HG03469 (cell line): ENCODE measurements at regions not wholly inside any gene's neighbourhood (a gene's known extent, or its start where the extent isn't known, plus 50 kb on each side); places are given as distances from the start of the nearest gene placed in this dataset.
"Not testable (repeated sequence)": the region's sequence is repeated elsewhere in the genome, so short reads cannot be mapped to it uniquely, and the experiment has no call there.

Source experiments
- ATAC-seq: cut with Tn5 transposase; IDR thresholded peaks from one replicate; pipeline ENCODE4 v1.9.1; 2021; ENCODE audit warnings: mild to moderate bottlenecking, moderate library complexity, moderate number of reproducible peaks; ENCODE audit not compliant: unreplicated experiment

DNA sequence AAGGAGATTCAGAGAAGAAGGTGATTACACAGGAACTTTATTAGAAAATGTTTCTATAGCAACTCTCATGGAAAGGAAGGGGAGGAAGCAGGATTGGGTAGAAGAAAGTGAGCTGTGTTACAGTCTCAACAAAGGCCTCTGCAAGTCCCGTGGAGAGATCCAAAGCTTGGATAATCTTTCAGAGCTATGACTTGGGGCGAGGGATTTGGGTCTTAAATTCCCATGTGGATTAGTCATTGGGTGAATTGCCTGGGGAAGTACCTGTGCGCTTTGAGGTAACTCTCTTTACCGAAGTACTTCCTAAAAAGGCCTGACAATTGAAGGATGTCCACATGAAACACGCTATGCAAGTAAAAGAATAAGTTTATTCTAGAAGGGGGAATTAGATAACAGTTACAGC is 133.8 kb upstream of the ANKRD50 start:
- ATAC-seq = no peak

DNA sequence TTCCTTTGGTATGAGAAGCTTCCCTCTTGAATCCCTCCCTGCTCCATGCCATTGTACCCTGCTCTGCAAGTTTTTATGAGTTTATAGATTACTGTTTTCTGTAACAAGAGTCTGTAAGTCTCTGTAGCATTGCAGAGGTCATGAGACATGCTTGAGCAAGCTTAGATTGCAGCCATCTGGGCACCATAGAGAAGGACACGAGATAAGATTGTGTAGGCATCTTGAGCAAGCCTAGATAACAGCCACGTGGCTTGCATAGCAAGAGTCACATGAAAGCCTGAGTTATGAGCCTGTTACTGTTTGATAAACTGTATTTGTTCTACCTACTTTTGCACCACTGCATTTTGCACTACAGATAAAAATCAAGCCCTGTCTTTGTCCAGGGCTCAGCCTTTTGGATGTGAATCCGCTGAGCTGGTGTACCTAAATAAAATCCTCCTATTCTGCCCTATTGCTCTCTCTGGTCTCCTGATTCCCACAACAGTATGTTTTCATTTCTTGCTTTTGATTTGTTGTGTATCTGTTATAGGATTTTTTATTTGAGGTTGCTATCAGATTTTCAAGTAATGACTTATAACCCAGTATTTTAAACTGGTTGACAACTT is 127.4 kb upstream of the ANKRD50 start:
- no peak for ATAC-seq

DNA sequence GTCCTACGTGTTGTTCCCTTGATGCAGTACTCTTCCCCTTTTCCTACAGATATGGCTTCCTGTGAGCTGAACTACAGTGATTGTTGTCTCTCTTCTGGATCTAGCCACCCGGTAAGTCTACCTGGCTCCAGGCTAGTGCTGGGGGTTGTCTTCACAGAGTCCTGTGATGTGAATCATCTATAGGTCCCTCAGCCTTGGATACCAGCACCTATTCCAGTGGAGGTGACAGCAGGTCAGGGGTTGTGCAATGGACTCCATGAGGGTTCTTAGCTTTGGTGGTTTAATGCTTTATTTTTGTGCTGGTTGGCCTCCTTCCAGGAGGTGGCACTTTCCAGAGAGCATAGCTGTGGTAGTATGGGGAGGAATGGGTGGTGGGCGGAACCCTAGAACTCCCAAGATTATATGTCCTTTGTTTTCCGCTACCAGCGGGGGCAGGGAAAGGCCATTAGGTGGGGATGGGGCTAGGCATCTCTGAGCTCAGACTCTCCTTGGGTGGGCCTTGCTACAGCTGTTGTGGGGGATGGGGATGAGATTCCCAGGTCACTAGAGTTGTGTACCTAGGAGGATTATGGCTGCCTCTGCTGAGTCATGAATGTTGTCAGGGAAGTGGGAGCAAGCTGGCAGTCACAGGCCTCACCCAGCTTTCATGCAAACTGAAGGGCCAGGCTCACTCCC is 121.4 kb upstream of the ANKRD50 start:
- no peak for ATAC-seq

DNA sequence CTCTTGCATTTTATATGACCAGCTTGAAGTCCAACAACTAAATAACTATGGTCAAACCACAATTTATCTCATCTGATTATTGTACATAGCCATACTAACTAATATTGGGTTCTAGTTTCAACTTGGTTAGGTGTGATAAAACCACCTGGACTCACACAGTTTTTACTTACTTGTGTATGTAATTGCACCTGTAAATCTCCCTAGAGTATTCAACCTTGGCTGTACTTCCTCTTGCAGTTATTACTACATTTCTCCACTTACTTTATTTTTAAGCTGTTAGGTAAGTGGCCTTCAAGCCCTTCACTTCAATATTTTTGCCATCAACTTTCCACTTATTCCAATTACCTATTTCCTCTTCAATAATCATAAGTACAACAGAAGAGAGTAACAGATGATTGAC is 115.8 kb upstream of the ANKRD50 start:
- no peak for ATAC-seq

DNA sequence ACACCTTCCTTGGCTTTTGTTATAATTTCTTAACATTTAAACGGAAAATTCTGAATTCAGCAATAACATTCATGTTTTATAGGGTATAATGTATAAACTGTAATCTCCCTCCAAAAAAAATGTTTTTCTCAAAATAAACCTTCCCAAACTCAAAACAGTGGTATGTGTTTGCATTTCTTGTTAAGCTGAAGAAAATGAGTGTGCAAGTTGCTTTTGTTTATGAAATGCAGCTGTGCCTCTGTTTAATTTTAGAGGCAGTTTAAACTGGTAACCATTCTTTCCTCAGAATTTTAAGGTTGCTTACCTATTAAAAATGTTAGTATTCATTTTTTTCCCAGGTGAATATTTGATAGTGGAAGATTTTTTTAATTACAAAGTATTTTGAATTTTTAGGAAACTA is 105.0 kb upstream of the ANKRD50 start:
- ATAC-seq = no peak

DNA sequence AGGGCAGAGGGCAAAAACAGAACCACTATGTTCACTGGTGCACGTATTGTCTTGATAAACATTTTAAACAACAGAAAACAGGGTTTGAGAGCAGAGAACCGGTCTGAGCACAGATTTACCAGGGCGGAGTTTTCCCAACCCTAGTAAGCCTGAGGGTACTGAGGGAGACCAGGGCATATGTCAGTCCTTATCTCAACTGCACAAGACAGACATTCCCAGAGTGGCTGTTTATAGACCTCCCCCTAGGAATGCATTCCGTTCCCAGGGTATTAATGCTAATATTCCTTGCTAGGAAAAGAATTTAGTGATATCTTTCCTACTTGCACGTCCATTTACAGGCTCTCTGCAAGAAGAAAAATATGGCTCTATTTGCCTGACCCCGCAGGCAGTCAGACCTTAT is 99.7 kb upstream of the ANKRD50 start:
- ATAC-seq = not testable (repeated sequence)

DNA sequence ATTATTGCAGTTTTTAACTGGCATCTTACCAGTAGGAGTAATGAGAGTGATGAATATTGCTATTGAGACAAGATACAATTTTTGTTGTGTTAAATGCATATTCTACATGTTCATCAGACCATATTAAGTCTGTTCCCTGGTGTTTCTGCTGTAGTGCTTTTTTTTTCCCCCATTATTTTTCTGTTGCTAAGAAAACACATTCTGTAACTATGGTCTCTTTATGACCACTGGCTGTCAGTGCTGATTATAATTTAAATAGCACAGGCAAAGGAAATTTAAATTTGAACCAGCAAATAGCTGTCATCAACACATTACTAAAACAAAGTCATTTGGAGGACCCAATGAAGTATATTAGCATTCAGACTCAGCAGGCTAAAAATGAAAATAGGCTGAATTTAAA is 98.3 kb upstream of the ANKRD50 start:
- ATAC-seq = no peak

DNA sequence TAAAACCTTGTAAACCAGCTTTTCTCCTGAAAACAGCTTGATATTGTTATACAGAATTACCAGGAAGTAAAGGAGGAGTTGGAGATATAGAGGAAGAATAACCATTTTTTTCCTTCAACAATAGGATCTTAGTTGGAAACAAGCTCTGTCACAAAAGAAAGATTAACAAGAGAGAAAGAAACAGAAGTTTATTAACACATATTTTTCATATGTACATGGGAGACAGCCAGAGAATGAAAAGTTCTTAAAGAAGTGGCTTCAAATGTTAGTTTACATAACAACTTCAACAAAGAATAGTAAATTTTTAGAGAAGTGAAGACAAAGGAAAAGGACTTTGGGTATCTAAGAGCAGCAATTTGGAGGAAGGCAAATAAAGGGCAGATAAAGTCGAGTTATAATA is 94.9 kb upstream of the ANKRD50 start:
- no peak for ATAC-seq

DNA sequence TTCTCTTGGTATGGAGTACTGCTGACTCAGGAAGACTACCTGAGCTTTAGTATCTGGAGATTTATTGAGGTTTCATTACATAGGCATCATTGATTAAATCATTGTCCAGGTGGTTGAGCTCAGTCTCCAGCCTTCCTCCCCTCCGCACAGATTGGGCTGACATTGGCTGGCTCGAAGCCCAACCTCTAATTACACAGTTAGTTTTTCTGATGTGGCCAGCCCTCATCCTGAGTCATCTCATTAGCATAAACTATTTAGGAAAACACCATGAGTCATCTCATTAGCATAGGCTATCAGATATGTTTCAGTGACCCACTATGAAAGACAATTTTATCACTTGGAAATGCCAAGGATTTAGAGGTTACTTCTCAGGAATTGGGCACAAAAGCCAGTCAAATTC is 93.9 kb upstream of the ANKRD50 start:
- no peak for ATAC-seq

DNA sequence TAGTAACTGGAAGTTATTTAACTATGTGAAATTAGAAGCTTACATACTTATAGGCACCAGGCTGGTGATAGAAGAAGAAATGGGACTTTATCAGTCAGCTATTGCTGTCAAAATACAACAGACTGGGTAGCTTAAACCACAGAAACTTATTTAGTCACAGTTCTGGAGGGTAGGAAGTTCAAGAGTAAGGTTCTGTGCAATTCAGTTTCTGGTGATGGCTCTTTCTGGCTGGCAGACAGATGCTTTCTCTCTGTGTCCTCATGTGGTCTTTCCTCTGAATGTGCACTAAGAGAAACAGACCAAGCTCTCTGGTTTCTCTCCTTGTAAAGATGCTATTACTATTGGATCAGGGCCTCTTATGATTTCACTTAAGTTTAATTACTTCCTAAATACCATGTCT is 92.1 kb upstream of the ANKRD50 start:
- ATAC-seq = peak; percentile 76

DNA sequence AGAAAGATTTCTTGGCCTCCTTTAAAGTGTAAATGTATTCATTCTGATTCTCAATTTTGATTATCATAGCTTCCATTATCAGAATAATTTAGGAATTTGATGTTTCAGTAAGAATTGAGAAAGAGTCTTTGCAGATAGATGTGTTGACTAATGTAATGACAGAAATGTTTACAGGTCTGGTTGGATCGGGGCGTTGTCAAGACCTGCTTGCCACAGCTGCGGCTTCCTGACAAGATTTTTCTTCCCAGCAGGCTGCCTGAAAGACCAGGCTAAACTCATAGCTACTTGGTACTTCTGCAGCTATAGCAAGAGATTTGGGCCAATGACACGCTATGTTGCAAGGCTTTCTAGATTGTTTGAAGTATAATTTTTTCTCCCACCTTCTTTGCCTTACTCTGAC is 91.5 kb upstream of the ANKRD50 start:
- no peak for ATAC-seq

DNA sequence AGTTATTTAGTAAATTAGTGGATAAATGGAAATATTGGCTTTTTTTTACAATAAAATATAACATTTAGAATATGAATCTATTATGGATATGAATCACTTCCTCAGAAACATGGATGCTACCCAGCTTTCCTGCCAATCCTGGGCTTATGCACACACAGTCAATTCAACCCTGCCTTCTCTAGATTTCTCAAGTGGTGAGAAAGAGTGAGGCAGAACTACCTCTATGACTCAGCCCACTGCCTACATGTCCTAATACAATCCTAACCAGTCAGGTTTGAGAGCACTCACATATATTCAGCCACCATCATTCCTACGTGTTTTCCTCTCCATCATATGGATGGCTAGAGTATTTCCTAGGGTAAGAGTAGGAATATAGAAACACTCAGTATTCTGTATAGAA is 91.1 kb upstream of the ANKRD50 start:
- ATAC-seq = peak; percentile 48

DNA sequence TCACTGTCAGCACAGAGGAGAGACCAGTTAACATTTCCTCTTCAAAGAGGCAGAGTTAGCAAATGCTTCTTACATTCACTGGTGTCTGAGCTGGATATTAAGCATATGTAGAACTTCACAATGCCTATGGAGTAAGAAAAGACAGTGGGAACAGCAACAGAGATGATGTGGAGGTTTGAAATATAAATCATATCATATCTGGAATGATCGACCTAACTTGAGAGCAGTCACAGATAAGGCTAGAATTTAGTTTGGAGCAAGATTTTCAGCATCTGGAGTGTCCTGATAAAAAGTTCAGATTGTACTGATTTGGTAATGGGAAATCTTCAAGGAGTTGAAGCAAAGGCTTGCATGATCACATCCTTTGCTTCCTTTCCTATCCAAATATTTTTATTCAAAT is 90.5 kb upstream of the ANKRD50 start:
- no peak for ATAC-seq

DNA sequence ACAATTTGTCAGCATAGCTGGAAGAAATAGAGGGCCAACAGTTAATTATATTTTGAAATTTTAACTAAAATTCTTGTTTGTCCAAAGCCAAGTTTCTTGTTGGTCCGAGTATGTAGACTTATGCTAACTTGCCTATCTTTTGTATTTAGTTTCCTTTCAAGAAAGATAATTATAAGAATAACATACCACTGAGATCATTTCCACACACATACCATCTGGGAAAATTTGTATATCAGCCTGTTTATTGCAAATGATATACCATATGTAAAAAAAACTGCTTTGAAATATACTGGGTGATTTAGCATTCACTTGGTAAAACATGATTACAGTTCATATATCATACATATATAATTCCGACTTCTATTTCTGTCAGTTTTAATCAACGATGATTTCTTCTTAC is 84.7 kb upstream of the ANKRD50 start:
- ATAC-seq = no peak

DNA sequence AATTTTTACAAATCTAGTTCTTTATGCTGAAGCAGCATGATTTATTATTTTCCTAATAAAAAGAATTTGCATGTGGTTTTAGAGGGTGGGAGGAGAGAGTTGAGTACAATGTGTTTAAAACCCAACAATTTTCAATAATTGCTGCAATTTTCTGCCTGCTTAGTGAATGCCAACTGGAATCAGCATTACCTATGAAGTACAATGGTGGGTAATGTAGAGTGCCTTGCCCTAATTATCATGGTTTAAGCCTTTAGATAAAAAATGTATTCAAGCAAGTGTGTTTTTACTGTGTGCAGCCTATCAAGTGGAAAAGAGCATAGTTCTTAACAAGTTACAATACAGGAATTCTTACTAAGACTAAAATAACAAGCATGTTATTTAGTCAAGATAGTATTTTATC is 77.9 kb upstream of the ANKRD50 start:
- ATAC-seq = no peak

DNA sequence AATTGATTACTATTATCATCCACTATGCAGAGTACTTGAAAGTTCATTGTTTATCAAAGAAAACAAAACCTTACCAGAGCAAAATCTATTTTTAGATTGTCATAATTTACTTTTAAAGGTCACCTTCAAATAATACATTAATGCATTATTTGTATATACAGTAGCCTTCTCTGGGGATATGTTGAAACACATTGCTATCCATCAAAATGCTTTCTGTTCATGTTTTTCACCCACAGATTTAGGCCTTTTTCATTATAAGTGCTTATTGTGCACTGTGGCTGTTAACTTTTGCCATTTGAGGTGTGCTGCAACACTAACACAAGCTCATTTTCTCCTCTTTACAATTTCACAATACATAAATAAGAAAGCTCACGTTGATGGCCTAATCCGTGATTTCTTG is 74.1 kb upstream of the ANKRD50 start:
- no peak for ATAC-seq

DNA sequence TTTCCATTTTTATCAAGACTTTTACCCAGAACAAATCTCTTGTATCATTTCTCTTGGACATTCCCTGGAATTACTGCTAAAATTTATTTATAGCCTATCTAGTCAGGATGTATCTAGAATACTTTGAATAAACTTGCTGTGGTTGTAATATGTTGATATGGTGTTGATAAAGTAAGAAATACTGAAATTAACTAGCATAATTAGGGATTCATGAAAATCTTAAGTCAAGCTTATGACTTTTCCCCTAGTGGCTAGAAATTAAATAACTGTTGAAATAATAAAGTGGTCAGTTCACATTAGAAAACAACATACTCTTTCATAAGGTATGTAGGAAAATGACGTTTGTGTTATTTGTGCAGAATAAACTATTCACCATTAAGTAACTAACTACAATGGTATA is 73.1 kb upstream of the ANKRD50 start:
- no peak for ATAC-seq

DNA sequence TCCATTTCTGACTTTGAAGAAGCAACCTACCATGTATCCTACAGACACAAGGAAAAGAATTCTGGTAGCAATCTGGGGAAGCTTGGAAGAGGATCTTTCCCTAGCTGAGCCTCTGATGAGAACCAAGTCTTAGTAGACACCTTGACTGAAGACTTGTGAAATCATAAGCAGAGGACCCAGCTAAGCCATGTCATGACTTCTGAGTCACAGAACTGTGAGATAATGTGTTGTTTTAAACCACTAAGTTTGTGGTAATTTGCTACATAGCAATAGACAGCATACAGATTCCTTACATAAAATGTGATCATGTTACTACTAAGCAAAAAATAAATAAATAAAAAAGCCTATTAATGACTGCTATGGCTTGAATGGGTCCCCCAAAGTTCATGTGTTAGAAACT is 71.3 kb upstream of the ANKRD50 start:
- ATAC-seq = no peak

DNA sequence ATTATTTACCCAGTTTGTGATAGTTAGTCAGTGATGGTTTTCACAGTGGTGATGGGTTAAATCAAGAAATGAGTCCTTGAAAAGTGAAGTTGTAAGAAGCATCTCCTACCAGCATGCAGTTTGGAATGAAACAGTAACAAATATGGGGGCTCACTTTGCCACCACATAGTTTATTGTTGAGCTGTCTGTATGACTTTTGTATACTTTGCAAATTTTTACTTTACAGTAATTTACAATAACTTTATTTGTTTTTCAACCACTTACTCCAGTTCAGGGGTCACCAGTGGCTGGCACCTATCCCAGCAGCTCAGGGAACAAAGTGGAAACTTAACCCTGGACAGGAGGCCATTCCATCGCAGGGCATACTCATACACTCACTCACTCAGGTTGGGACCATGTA is 64.5 kb upstream of the ANKRD50 start:
- no peak for ATAC-seq

DNA sequence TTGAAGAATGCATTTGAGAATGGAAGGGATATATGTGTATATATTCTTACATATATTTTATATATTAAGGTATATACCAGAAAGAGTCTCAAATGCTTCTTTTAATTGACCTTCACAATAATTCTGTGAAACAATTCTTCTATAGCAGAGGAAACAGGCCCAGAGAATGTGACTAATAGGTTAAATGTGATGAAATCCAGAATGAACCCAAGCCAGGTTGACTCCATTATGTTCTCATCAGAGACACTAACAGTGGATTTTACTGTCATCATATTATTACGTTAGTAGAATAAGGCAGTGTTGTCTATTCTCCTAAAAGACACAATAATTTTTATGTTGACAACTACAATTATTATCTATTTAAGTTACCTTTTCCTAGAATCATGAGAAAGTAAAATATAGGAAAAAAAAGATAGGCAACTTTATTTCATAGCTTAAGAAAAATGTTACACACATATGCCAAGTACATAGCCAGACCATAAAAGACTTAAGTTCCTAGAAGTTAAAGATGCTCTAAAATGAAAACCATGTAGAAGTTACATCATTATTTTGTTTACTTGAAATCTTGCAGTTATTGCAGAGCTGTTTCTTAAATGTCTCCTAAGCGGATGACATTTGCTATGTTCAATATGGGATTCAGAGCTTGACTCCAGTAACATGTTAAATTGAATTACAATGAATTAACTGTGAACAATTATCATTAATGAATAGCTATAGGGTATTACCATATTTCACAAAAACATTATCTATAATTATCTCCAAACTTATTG is 56.2 kb upstream of the ANKRD50 start:
- no peak for ATAC-seq

DNA sequence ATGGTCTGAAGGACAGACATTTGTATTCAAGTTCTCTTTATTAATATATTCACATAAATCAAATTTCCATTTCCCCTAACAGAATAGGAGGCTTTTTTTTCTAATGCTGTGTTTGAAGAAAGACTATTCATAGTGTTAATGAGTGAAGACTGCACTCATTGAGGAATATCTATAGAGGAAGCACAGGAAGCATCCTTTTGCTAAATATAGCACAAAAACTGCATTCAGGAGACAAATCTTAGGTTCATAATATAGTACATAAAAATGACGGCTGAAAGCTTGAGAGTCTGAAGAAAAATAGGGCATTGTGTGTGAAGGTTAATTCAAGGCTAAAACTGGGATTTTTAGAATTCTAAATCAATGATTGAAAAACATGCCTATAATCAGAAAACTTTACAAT is 50.4 kb upstream of the ANKRD50 start:
- ATAC-seq = no peak
